NCI-H1417 (cell line): ENCODE measurements at regions not wholly inside any gene's neighbourhood (a gene's known extent, or its start where the extent isn't known, plus 50 kb on each side); places are given as distances from the start of the nearest gene placed in this dataset.
"Not testable (repeated sequence)": the region's sequence is repeated elsewhere in the genome, so short reads cannot be mapped to it uniquely, and the experiment has no call there.

Experiments used
- DNase-seq, 3 experiments: peaks; one replicate each; lab custom pipeline; 2025; lab: John Stamatoyannopoulos, UW

- not testable (repeated sequence) for DNase-seq
Measured at GRCh38 chr2:184330561-184330960, 267.8 kb upstream of the ZNF804A start.

GRCh38 chr2:184336688-184337087, 261.6 kb upstream of the ZNF804A start:
- DNase-seq = no peak

GRCh38 chr2:184338771-184339170, 259.6 kb upstream of the ZNF804A start:
- DNase-seq = no peak

GRCh38 chr2:184339966-184340365, 258.4 kb upstream of the ZNF804A start:
- no peak for DNase-seq

GRCh38 chr2:184346338-184346862, 251.9 kb upstream of the ZNF804A start:
- no peak for DNase-seq

GRCh38 chr2:184351126-184351525, 247.2 kb upstream of the ZNF804A start:
- DNase-seq = no peak

- DNase-seq = no peak
Measured at GRCh38 chr2:184357033-184357432, 241.3 kb upstream of the ZNF804A start.

GRCh38 chr2:184359379-184359778, 238.9 kb upstream of the ZNF804A start:
- no peak for DNase-seq

GRCh38 chr2:184363213-184363612, 235.1 kb upstream of the ZNF804A start:
- DNase-seq = peak in 1 of 3 experiments; percentile 0

GRCh38 chr2:184367211-184367610, 231.1 kb upstream of the ZNF804A start:
- DNase-seq = no peak

- DNase-seq = no peak
Measured at GRCh38 chr2:184369307-184369706, 229.0 kb upstream of the ZNF804A start.

- no peak for DNase-seq
Measured at GRCh38 chr2:184370954-184371353, 227.4 kb upstream of the ZNF804A start.

- DNase-seq = no peak
Measured at GRCh38 chr2:184371641-184372040, 226.7 kb upstream of the ZNF804A start.

- no peak for DNase-seq
Measured at GRCh38 chr2:184372484-184372883, 225.8 kb upstream of the ZNF804A start.

GRCh38 chr2:184394642-184395041, 203.7 kb upstream of the ZNF804A start:
- DNase-seq = no peak

- DNase-seq = peak in 1 of 3 experiments; percentile 9
Measured at GRCh38 chr2:184402381-184402780, 195.9 kb upstream of the ZNF804A start.

- DNase-seq = not testable (repeated sequence)
Measured at GRCh38 chr2:184407041-184407630, 191.2 kb upstream of the ZNF804A start.

GRCh38 chr2:184410160-184410559, 188.2 kb upstream of the ZNF804A start:
- no peak for DNase-seq

GRCh38 chr2:184413221-184413620, 185.1 kb upstream of the ZNF804A start:
- DNase-seq = no peak

GRCh38 chr2:184413671-184414229, 184.6 kb upstream of the ZNF804A start:
- no peak for DNase-seq

- DNase-seq = no peak
Measured at GRCh38 chr2:184416146-184416913, 182.0 kb upstream of the ZNF804A start.

- DNase-seq = no peak
Measured at GRCh38 chr2:184419744-184420143, 178.6 kb upstream of the ZNF804A start.

- DNase-seq = not testable (repeated sequence)
Measured at GRCh38 chr2:184421456-184421855, 176.9 kb upstream of the ZNF804A start.
